IMR-90 (cell line): ENCODE measurements at regions not wholly inside any gene's neighbourhood (a gene's known extent, or its start where the extent isn't known, plus 50 kb on each side); places are given as distances from the start of the nearest gene placed in this dataset.
A peak's percentile ranks its signal among the peaks of the same experiment; 100 is the strongest.

ENCODE experiments used
- BHLHE40 ChIP-seq: fragments of 150-350 bp; IDR thresholded peaks from 2 replicates; pipeline ENCODE4 v1.6.1; 2016; ENCODE audit warnings: mild to moderate bottlenecking, low read depth, low read length
- CEBPB ChIP-seq: IDR thresholded peaks from 2 replicates; pipeline ENCODE4 v1.6.1; 2012; ENCODE audit warnings: low read depth, low read length, improper control_type of control experiment
- CHD1 ChIP-seq: IDR thresholded peaks from 2 replicates; pipeline ENCODE4 v1.6.1; 2012; ENCODE audit warnings: low read depth, low read length, improper control_type of control experiment
- CTCF ChIP-seq: conservative IDR thresholded peaks from 2 replicates; pipeline ENCODE4 v1.5.1; 2012; ENCODE audit warnings: mild to moderate bottlenecking, low read depth, low read length, improper control_type of control experiment
- ELK1 ChIP-seq: fragments of 150-350 bp; IDR thresholded peaks from 2 replicates; pipeline ENCODE4 v1.6.1; 2016; ENCODE audit warnings: low read depth, mild to moderate bottlenecking, low read length, moderate library complexity, borderline replicate concordance
- FOS ChIP-seq: fragments of 150-350 bp; IDR thresholded peaks from 2 replicates; pipeline ENCODE4 v1.6.1; 2016; ENCODE audit warnings: low read depth, low read length
- MAFK ChIP-seq: IDR thresholded peaks from 2 replicates; pipeline ENCODE4 v1.6.1; 2012; ENCODE audit warnings: low read depth, low read length, improper control_type of control experiment
- MAZ ChIP-seq: IDR thresholded peaks from 2 replicates; pipeline ENCODE4 v1.6.1; 2012; ENCODE audit warnings: low read depth, mild to moderate bottlenecking, low read length, improper control_type of control experiment, moderate library complexity, borderline replicate concordance
- MXI1 ChIP-seq: IDR thresholded peaks from 2 replicates; pipeline ENCODE4 v1.6.1; 2012; ENCODE audit warnings: low read depth, mild to moderate bottlenecking, low read length, moderate library complexity, borderline replicate concordance
- POLR2A ChIP-seq: IDR thresholded peaks from 2 replicates; pipeline ENCODE4 v1.6.1; 2012; ENCODE audit warnings: mild to moderate bottlenecking, low read depth, low read length
- RCOR1 ChIP-seq: IDR thresholded peaks from 2 replicates; pipeline ENCODE4 v1.6.1; 2012; ENCODE audit warnings: mild to moderate bottlenecking, low read length, improper control_type of control experiment; ENCODE audit not compliant: insufficient replicate concordance

GRCh38 chr18:1777843-1778242 is 793.5 kb downstream of the METTL4 start:
- TF ChIP-seq CEBPB (0 out of 2 replicates have a peak, but pooled peaks have one; percentile 38), CTCF (no peak), CHD1 (no peak), MAFK (no peak), ELK1 (no peak), RCOR1 (no peak), POLR2A (no peak), MXI1 (no peak), BHLHE40 (no peak), FOS (no peak), MAZ (no peak)
